Hippocampal formation (tissue), 2 donors: ENCODE measurements at regions not wholly inside any gene's neighbourhood (a gene's known extent, or its start where the extent isn't known, plus 50 kb on each side); places are given as distances from the start of the nearest gene placed in this dataset.

Experiments
- DNase-seq, 2 donors: peaks; one replicate each; lab custom pipeline; 2025; lab: John Stamatoyannopoulos, UW

DNA sequence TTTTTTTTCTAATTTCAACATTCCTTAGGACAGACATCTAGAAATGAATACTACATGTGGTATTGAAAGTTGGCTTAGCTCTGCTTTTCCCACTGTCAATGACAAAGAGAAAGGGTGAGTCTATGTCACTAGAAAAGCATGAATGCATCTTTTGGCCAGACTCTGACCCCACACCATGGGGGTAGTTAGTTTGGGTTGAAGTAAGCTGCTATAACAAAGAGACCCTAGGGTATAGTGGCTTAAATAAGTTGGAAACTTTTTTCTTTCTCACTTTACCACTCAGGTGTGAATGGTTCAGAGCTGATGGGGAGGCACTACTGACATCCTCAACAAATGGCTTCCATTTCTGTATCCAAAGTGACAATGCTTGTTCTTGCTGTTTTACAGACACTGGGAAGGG lies 161.5 kb downstream of the DLEU7 start:
- DNase-seq = no peak

DNA sequence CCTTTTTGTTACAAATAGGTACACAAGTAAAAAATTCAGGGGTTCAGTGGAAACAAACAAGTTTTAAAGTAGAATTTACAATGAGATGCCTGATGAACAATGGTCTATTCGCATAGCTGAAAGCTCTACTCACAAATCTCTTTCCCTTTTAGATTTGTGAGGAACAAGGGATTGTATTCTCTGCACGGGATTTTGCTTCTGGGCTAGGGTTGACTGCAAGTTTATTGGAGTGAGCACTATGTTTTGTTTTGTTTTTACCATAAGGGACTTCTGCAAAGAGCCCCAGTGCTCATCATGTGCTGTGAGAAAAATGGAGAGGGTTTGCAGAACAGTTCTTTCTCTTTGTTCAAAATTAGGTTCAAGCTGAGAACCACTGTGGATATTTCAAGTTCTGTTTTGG lies 160.5 kb downstream of the DLEU7 start:
- DNase-seq = peak in 1 of 2 donors; percentile 82

DNA sequence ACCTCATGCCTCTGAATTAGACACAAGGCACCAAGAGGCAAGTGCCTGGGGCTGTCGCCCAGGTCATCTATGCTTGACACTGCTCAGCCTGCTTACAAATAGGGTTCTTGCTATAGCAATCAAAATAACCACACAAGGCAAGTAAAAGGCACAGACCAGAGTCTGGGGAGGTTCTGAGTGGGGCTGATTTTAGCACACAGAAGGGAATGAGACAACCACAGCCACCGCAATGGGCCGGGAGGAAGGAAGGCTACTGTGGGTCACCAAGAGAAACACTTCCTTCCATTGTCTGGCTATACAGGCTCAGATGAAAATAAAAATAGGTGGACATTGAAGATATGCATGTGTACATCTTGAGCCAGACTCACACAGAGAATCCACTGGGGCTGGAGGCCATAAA lies 159.1 kb downstream of the DLEU7 start:
- peak; percentile 23 to 26 for DNase-seq

DNA sequence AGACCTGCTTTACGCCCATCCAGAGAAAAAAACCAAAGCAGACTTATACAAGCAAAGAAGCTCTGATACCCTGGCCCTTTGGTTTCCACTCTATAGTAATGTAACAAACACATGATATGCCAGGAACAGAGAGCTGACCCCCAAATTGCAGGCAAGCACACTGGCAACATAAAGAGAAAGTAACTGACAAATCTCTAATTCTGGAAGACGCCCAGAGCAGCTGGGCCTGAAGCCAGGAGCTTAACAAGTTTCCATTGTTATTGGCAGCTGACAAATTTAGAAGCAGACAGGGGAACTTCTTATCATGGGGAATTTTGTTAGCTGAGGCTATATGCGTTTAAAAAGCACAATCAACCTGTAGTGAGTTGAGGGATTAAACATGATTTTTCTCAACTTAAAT lies 158.0 kb downstream of the DLEU7 start:
- peak; percentile 85 to 93 for DNase-seq

DNA sequence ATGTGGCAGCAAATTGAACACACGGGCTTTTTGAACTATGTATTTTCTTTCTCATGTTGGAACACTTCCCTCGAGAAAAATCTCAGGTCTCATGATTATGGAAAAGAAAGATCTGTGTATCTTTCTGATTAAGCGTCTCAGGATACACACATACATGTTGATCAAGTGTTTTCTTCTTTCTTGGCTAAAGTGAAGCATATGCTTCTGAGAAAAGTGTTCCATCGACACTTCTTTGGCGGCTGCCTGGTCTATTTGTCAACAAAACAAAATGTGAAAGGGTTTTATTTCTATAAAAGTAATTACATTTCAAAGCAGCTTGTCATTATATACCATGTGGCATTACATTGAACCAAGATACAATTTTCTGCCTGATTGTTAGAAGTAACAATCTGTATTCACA lies 157.5 kb downstream of the DLEU7 start:
- DNase-seq = no peak

DNA sequence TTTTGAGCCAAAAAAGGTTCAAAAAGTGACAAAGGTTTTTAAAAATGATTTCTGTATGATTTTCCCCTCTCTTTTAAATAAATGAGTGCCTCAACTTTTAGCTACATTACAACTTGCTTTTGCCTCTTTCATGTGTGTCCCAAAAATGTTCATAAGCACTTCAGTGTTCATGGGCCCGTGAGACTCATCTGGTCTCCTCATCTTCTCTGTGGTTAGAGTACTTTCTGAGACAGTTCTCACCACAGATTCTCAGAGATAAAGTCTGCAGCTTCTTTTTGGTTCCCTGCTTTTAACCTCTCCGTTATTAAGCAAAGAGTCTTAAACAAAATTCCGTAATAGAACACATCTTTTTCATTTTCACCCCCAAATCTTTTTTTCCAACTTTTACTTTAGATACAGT lies 156.9 kb downstream of the DLEU7 start:
- DNase-seq = no peak

DNA sequence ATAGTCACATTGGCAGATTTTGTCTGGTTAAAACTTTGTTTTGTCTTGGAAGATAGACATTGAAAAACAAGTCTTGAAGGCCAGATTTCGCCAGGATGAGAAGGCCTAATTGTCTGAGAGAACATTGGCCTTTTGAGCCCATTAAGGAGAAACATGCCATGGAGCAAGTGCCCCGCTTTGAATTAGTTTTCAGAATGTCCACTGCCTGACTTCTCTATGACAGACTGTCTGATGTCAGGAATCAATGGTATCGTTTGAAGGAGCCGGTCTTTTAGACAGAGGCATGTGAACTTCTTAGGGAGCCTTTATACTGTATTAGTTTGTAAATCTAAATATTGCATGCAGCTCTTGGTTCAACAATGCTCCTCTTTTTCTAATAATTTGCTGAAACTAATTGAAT lies 155.9 kb downstream of the DLEU7 start:
- no peak for DNase-seq

DNA sequence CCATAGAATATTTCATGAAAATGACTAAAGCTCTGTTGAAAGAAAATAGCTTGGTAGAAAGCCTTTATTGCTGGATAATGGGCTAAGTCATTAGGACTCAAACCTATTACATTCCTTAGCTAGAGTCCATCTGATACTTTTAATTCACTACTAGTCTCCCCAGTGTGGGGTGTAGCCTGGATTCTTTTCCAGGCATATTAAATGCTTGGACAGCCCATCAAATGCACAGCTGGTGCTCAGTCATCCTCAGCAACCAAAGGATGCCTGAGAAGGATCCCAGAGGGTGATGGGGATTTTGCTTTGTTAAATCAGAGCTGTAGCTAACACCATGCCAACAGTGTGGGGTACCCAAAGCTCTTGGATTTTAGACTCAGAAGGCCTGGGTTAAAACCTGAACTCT lies 153.5 kb downstream of the DLEU7 start:
- DNase-seq = no peak

DNA sequence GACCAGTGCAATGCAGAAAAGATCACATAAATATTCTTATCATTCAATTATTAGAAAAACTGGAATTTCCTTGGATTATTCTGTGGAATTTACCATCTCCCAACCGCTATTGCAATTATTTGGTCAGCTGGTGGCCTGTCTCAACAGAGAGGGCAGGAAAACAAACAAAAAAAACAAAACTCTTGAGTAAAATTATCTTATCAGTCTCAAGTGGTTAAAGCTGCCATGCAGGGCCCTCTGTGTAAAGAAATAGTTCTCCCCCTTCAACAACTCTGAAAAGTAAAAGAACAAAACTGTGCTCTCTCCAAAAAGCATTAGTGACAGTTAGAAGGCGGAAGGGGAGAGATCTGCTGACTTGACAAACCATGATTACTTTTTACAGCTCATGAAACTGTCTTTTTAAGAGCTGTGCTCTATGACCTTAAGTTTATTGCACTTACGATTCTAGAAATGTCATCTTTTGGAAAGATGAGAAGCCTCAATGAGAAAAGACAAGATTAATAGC lies 152.3 kb downstream of the DLEU7 start:
- no peak for DNase-seq

DNA sequence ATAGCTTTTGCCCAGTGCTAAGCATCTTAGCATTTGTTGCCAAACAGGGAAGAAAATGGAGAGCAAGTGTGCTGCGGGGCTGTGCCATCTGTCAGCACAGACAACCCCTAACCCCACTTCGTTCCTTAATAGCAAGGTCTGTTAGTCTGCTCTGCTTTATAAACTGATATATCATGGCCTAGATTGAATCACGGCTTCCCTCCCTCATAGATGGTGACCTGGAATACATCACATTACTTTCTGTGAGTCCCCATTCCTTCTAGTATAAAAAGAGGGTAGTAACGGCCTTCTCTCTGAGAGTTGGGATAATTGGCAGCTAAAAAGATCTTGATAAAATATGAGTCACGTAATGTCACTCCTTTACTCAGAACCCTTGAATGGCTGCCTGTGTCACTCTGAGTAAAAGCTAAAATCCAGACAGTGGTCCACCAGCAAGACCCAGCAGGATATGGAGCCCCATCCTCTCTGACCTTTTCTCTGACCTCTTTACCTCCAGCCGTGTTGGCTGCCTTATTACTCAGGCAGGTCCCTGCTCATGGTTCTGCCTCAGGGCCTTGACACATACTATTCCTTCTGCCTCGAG lies 151.7 kb downstream of the DLEU7 start:
- no peak for DNase-seq

DNA sequence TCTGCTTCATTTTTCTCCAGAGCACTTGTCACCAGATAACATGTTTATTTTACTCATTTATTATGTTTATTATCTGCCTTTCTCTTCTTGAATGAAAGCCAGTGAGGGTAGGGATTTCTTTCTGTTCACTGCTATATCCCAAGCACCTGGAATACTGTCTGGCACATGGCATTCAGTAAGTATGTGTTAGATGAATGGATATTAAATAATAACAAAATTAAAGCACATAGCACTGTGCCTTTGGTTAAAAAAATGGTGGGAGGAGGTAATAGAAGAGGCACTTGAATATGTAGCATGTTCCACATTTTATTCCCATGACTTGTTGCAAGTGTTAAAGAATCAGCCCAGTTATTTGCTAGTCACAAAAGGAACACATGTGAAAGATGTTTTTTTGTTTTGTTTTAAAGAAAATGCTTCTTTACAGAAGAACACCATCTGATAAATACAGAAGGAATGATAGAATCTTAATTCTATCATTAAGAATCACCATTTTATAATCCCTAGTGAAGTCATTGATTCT lies 151.0 kb downstream of the DLEU7 start:
- DNase-seq = no peak

DNA sequence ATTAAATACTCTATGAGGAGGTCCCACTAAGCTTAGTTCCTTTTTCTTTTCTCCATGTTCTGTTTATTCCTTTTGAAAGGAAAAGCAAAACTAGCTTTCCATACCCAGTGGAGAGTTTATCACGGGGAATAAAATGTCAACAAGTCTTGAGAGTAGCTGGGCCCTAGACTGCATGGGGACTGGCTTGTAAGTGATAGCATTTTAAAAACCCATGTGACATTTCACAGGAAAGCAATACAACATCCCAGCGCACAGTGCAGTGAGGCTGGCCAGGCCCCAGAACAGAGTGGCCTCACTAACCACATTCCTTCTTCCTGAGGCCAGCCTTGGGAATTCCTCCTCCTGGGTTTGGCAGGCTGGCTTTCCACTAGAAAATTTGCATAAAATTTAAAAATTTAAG lies 149.8 kb downstream of the DLEU7 start:
- no peak for DNase-seq

DNA sequence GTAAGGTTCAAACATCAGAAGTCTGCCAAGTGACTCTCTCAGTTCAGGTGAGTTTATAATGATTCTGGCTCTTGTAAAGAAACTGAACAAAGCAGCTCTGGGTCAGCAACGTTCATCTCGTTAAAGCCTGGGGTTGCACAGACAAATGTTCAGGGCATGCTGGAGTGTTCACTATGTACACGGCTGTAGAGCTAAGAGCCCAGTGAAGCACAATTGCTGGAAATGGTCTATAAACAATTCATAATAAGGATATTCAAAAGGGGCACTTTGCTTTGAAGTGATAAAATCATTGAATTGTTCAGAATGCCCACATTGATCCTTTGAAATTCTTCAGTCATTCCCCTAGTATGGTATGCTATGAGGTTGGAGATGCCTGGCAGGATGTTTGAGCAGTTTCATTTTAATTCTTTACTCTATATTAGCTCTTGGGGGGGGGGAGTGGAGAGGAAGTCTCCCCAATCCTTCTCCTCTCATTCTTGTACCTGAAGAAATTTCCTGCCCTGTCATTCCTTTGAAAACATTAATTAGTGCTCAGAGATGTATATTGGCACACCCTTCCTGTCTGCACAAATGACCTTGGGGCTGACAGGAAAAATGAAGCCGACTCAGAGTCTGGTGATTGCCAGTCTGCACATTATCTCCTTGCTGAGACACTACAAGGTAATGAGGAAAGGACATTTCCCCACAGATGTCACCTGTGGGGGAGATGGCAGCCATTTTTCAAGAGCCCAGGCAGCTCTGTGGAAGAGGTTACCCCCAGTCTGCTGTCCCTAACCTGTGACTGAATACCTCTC lies 145.5 kb downstream of the DLEU7 start:
- no peak for DNase-seq

DNA sequence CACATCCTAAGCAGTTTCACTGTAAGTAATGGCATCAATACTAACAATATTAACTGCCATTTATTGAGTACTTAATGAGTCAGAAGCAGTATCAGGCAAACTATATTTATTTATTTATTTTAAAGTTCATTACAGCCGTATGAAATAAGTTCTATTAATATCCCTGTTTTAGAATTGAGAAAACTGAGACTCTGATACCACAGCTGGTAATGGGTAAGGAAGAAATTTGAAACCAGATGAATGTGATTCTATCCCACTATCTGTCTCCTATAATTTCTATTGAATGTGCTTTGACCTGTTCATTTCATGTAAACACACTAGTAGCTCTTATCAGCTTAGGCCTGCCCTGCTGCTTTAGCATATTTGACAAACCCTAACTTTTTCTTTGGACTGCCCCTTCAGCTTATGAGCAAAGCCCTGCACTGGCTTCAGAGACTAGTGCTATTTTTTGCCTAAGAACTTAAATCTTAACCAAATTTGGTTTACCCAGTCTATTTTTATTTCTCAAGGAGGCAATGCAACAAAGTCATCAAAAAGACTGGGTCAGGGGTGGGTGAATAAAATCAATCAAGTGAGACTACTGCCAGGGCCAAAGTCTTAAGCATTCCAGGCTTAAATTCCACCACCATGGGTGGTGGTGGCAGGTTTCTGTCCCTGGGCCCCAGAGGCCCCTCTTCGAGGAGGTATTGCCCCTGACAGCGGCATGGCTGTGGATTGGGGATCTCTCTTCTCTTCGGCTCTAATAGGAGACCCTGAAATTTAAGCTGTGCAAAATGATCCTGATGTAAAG lies 143.4 kb downstream of the DLEU7 start:
- no peak for DNase-seq

DNA sequence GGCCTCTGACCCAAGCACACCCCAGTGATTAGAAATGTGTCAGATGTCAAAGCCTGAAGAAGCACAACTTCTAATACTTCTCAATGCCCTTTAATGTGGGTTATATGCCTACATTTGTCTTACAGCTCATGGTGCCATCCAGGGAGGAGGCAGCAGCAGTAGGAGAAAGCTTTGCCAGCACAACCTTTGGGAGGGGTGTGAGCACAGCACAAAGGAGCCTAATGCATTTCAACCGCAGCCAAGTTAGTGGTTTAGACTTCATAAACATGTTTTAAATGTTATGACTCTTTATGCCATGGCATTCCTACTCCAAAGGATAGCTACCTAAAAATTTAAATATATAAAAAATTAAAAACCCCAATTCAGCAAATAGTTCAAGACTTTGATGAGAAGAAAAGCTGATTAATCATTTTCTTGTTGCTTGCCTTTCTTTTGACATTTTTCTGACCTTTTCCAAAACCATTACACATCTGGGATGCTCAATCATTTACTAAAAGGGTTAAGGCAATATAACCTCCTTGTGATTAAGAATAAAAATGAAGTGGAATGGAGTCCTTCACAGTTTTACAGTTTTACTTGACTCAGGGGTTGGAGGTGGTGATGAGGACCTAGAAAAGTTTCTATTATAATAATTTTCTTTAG lies 142.7 kb downstream of the DLEU7 start:
- no peak for DNase-seq

DNA sequence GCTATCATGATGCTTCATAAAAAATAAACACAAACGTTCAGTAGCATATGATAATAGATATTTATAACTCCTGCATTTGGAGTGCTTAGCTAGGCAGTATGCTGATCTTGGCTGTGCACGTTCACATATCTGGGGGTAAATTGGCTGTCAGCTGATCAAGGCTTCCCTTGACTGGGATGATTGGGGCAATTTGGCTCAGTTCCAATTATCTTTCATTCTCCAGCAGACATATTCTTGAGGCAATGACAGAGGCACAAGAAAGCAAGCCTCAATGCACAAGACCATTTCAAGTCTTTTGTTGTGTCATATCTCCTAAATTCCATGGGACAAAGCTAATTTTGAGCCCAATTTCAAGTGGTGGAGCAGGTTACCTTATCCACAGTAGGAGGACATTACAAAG lies 142.0 kb downstream of the DLEU7 start:
- DNase-seq = no peak

DNA sequence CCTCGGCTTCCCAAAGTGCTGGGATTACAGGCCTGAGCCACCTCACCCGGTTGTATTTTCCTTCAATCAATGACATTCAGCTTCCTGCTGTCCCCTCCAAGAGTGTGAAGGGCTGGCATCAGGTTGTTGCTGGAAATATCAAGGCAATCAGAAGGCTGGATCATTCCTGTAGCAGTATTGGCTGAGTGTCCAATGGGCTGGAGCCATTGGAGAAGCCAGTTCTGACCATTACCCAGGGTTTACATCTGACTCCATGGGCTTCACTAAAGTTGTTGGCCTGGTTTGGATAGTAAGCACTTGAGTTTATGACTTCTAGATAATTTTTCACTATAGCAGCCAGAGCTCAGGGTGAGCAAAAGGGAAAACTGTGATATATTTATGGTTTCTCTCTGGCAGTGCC lies 137.0 kb downstream of the DLEU7 start:
- DNase-seq = no peak

DNA sequence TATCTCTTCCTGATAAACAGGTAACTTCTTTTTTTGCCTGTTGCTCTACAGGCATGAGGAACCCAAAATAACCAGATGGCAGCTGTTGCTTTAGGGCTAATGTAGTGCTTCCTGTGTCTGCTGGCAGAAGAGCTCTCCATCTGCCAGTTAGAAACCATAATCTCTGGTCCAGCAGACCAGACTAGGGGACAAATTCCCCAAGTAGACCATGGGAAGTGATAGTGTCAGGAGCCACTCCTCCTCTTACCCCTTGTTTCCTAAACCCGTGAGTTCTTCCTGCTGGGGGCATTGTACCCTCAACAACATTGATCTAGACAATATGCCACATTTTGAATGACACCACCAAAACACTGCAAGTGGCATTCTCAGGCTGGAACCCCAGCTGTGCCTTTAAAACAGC lies 135.9 kb downstream of the DLEU7 start:
- no peak for DNase-seq

DNA sequence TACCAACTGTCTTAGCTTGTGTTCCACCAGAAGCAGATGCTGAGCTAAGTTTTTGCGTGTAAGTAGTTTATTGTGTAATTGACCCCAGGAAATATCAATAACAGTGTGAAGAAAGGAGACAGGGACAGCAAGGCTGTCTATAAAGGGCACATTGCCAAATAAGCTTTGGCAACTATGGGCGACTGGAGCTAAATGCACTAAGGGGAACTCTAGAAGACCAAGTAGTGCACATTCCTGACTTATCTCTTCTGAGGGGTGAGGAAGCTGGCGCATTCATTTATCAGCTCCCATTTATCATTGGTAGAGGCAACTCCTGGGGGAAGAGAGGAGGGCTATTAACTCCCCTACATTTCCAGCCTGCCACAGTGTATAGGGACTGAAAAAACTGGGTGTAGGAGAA lies 135.0 kb downstream of the DLEU7 start:
- DNase-seq = no peak

DNA sequence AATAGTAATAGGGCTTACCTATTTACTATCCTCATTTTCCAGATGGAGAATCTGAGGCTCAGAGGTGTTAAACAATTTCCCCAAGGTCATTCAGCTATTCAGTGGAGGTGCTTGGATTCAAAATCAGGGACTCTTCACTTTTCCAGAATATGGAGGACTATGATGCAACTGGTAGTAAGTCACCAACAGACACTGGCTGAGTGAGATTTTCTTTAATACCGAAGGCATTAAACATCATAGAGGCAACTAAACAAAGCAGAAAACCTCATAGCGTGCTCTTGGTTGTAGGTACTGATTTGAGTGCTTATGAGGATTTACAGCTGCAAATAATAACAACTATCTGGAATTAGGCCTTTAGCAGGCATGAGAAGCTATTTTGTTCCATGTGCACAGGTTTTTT lies 134.4 kb downstream of the DLEU7 start:
- no peak for DNase-seq

DNA sequence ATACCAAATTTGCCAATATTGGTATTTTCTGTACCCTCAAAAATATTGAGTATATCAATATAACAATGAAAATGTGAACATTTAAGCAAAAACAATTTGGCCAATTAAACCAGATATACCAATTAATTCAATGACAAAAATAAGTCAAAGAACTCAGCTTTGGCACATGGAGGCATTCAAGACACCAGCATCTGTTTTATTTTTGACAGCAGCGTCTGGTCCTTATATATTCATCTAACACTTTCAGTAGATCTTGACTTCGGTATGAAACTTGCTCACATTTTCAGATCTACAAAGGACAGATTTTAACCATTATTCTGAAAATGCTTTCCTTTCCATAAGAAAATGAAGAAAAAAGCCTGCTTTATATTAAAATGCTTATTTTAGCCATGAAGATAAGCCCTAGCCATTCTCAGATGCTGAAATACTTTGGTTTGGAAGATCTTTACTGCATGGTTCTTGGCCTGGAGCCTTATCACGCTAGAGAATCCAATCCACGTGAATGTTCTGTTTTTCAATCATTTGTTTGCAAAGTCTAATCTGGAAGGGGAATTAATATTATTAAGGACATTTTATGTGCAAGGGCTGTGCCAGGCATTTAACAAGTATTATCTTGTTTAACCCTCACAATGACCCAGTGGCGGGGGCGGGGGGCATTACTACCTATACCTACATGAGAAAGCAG lies 132.2 kb downstream of the DLEU7 start:
- DNase-seq = no peak

DNA sequence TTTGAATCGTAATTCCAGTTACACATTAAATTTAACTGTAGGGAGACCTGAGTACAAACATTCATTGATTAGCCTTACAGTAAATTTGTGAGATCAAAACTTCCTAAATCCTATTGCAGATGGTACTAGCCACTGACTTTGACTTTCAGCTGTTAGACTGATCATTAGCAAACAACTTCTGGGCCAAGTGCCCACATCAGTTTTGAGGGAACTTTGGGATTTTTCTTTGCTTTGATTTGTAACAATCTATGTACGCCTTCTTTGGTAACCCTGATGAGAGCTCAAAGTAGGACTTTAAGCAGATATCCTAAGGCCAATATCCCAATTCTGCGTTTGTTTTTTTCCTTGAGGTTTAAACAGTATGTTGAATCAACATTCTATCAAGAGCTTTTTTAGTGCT lies 131.5 kb downstream of the DLEU7 start:
- no peak for DNase-seq
